Bronchial epithelial cell (primary cell): ENCODE measurements at regions not wholly inside any gene's neighbourhood (a gene's known extent, or its start where the extent isn't known, plus 50 kb on each side); places are given as distances from the start of the nearest gene placed in this dataset.
"Not testable (repeated sequence)": the region's sequence is repeated elsewhere in the genome, so short reads cannot be mapped to it uniquely, and the experiment has no call there.

Experiments
- DNase-seq: peaks from one replicate; pipeline ENCODE4 v3.0.0-alpha.2; 2010; ENCODE audit warnings: low read depth
- FAIRE-seq: peaks from 2 replicates; lab custom pipeline; 2011; peaks lifted over from hg19 to GRCh38; lab: Jason Lieb, UNC
- H3K27me3 ChIP-seq: 2 replicates; pipeline ENCODE4 v1.5.1; 2011; ENCODE audit warnings: low read length; ENCODE audit not compliant: control insufficient read depth, insufficient read depth
- H3K36me3 ChIP-seq: 2 replicates; pipeline ENCODE4 v1.5.1; 2011; ENCODE audit warnings: low read length; ENCODE audit not compliant: control insufficient read depth, insufficient read depth
- H3K4me3 ChIP-seq: 2 replicates; pipeline ENCODE4 v1.5.1; 2011; ENCODE audit warnings: mild to moderate bottlenecking, low read depth, low read length, control low read depth
- TF ChIP-seq, protein P1 (sequence below): IDR thresholded peaks from 2 replicates; pipeline ENCODE4 v1.5.1; 2011; ENCODE audit warnings: mild to moderate bottlenecking, moderate library complexity, low read length, control low read depth, inconsistent platforms; ENCODE audit not compliant: insufficient read depth, severe bottlenecking

DNA sequence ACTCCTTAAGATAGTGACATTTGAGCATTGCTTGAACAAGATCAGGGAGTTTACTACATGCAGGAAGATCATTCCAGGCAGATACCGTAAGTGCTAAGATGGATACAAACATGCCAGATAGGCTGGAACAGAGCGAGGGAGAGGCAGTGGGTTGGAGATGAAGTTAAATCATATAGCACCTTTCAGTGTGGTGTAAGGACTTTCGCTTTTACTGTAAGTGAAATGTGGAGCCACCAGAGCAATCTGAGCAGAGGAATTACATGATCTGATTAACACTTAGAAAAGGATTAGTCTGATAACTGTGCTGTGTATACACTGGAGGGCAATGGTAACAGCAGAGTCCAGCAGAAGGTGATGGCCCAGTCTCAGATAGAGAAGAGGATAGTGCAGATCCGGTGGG is 163.0 kb upstream of the SSTR1 start:
- no peak overlapping the region for H3K4me3 ChIP-seq
- no peak for FAIRE-seq
- TF ChIP-seq, protein P1, sequence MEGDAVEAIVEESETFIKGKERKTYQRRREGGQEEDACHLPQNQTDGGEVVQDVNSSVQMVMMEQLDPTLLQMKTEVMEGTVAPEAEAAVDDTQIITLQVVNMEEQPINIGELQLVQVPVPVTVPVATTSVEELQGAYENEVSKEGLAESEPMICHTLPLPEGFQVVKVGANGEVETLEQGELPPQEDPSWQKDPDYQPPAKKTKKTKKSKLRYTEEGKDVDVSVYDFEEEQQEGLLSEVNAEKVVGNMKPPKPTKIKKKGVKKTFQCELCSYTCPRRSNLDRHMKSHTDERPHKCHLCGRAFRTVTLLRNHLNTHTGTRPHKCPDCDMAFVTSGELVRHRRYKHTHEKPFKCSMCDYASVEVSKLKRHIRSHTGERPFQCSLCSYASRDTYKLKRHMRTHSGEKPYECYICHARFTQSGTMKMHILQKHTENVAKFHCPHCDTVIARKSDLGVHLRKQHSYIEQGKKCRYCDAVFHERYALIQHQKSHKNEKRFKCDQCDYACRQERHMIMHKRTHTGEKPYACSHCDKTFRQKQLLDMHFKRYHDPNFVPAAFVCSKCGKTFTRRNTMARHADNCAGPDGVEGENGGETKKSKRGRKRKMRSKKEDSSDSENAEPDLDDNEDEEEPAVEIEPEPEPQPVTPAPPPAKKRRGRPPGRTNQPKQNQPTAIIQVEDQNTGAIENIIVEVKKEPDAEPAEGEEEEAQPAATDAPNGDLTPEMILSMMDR = no peak

DNA sequence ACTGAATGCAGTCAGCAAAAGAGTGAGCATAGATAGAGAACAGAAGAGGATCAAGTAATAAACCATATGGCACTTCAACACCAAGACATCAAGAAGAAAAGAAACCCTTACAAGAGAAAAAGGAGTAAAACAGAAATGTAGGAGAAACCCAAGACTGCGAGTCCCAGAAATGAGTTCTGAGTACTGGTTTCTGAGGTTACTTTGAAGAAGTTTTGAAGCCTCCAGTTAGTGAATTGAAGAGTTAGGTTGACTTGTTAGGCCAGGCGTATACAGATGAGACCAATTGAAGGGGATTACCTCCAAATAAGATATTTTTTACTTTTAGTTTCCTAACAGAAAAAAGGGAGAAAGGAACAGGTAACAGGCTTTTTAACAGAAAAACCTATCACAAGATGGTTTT is 162.2 kb upstream of the SSTR1 start:
- FAIRE-seq (no peak), DNase-seq (no peak)
- no peak overlapping the region for H3K4me3 ChIP-seq
- no peaks in the 10 kb centered on the region for H3K27me3 ChIP-seq
- H3K36me3 ChIP-seq = no peaks in the 10 kb centered on the region
- TF ChIP-seq, protein P1 = no peak

More for the DNA sequence above, 163.0 kb upstream of the SSTR1 start:
- no peaks in the 10 kb centered on the region for H3K27me3 ChIP-seq
- H3K36me3 ChIP-seq = no peaks in the 10 kb centered on the region
- DNase-seq = no peak

DNA sequence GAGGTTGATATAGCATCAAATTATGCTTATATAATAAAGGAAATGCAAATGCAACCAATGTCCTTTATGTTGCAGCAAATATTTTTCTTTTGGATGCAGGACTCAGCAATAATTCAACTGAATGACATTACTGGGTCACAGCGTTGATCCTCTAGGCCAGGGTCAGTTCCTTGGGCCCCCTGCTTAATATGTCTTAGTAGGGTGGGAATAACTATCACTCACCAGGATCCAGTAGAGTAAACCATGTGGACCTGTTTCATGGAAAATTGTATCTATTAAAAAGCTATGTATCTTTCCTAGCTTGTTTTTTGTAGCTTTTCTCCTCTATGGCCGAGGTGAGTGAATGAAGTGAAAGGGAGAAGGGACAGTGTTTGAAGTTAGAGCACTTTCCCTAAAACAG is 161.5 kb upstream of the SSTR1 start:
- Histone ChIP-seq H3K36me3 (no peaks in the 10 kb centered on the region), H3K27me3 (no peaks in the 10 kb centered on the region), H3K4me3 (no peak overlapping the region)
- FAIRE-seq (no peak), DNase-seq (no peak)
- TF ChIP-seq, protein P1 = no peak

DNA sequence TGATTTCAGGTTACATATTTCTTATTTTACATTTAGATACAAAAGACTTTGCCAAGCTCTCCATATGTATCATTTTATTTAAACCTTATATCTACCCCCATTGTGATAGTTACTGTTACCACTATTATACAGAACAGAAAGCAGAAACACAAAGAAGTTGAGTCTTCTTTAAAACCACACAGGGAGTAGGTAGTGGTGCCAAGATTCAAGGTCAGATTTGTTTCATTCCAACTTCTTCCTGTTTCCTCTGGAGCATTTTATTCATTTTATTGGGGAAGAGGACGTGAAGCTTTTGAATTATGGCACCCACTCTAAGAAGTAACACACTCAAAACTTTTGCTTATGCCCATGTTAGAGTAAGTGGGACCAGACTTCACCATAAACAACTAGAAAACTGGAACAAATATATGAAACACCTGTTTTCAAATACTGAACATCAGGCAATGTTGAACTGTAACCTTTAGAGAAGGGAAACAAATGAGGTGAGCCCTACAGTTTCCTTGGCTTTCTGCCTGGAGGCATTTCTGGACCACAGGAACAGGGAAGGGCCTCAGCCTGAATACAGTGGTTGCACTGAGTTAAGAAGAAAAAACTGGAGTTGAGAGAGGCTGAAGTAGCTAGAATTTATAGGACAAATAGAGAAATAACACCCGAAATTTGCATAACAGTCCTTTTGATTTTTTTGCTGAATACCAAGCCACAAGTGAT is 160.4 kb upstream of the SSTR1 start:
- TF ChIP-seq, protein P1 = no peak
- FAIRE-seq = no peak

DNA sequence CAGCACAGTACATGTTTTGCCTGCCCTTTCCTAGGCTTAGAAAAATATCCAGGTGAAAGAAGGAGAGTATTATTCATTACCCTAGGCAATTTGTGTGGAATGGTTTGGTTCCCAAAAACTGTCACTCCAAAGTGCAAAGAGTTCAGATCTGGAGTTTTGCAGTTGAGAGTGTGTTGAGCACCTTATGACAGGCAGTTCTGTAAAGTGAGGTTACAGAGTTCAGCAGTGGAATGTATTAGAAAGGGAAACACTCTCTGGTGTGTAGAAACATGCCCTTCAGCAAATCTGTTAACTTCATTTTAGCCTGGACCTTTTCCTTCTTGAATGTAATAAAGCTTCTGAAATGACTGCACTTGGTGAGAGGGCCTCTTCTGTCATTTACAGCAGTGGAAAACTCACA is 154.0 kb upstream of the SSTR1 start:
- H3K27me3 ChIP-seq = no peaks in the 10 kb centered on the region
- DNase-seq (no peak), FAIRE-seq (no peak)
- H3K36me3 ChIP-seq = no peaks in the 10 kb centered on the region
- H3K4me3 ChIP-seq = no peak overlapping the region
- TF ChIP-seq, protein P1 = no peak

More for the DNA sequence above, 160.4 kb upstream of the SSTR1 start:
- DNase-seq = no peak
- Histone ChIP-seq H3K4me3 (no peak overlapping the region), H3K27me3 (no peaks in the 10 kb centered on the region), H3K36me3 (no peaks in the 10 kb centered on the region)

DNA sequence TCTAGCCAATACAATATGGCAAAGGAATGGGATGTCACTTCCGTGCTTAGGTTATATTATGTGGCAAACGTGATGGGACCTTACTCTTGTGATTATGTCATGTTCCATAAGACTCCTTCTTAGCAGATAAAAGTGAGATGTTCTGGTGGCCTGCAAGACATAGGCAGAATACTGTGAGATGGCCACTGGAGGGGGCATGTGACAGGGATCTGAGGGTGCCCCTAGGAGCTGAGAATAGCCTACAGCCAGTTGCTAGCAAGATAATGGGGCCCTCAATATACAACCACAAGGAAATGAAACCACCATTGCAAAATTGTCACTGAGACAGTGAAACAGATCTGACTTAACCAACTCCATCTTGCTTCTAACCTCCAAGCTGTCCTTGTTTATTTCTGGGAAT is 151.4 kb upstream of the SSTR1 start:
- Histone ChIP-seq H3K27me3 (no peaks in the 10 kb centered on the region), H3K4me3 (no peak overlapping the region), H3K36me3 (no peaks in the 10 kb centered on the region)
- FAIRE-seq = no peak
- TF ChIP-seq, protein P1 = no peak
- DNase-seq = no peak

DNA sequence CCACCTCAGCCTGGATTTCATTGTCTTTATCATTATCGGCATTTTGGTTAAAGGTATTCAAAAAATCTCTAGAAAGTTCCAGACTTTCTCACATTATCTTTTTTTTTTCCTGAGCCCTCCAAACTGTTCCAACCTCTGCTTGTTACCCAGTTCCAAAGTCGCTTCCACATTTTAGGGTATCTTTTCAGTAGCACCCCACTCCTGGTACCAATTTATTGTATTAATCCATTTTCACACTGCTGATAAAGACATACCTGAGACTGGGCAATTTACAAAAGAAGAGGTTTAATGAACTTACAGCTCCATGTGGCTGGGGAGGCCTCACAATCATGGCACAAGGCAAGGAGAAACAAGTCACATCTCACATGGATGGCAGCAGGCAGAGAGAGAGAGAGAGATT is 145.5 kb upstream of the SSTR1 start:
- not testable (repeated sequence) for H3K36me3 ChIP-seq, FAIRE-seq, H3K27me3 ChIP-seq, H3K4me3 ChIP-seq, DNase-seq
